OCI-LY7 (cell line): ENCODE measurements at regions not wholly inside any gene's neighbourhood (a gene's known extent, or its start where the extent isn't known, plus 50 kb on each side); places are given as distances from the start of the nearest gene placed in this dataset.

ENCODE experiments used
- BruUV-seq: library from RNA; stranded (reverse); fragments of 400-500 nt; replicated peaks from 2 replicates; lab custom pipeline; 2021; lab: Mats Ljungman, UMichigan
- CTCF ChIA-PET: fragments of 300-600 bp; sonication (Branson Sonifier 250); formaldehyde crosslinking; loops from one replicate; lab custom pipeline; 2022; ENCODE audit warnings: antibody characterized with exemption; ENCODE audit not compliant: unreplicated experiment; lab: Charles Lee
- POLR2A ChIA-PET: fragments of 300-600 bp; sonication (Branson Sonifier 250); formaldehyde crosslinking; loops from one replicate; lab custom pipeline; 2022; ENCODE audit warnings: antibody characterized with exemption; lab: Charles Lee
- DNase-seq: peaks from one replicate; pipeline ENCODE4 v3.0.0-alpha.2; 2015; ENCODE audit warnings: low spot score
- H2AFZ ChIP-seq: fragments of 200-600 bp; sonication (generic), shearing (Covaris generic); 2 replicates; pipeline ENCODE4 v1.6.1; 2014; ENCODE audit warnings: mild to moderate bottlenecking, antibody characterized with exemption, low read length, moderate library complexity
- H3K27ac ChIP-seq: fragments of 200-600 bp; sonication (generic); 2 replicates; pipeline ENCODE4 v1.5.1; 2014; ENCODE audit warnings: mixed run types, low read depth, mild to moderate bottlenecking, moderate library complexity, low read length, inconsistent platforms; ENCODE audit not compliant: poor library complexity, severe bottlenecking
- H3K36me3 ChIP-seq: fragments of 200-600 bp; sonication (generic); 2 replicates; pipeline ENCODE4 v1.6.1; 2014; ENCODE audit warnings: mild to moderate bottlenecking, antibody characterized with exemption, low read length, moderate library complexity, mixed read lengths; ENCODE audit not compliant: insufficient read depth
- H3K4me1 ChIP-seq: fragments of 200-600 bp; sonication (generic); 2 replicates; pipeline ENCODE4 v1.5.1; 2014; ENCODE audit warnings: mild to moderate bottlenecking, low read length; ENCODE audit not compliant: insufficient read depth, poor library complexity, severe bottlenecking
- H3K4me2 ChIP-seq: fragments of 200-600 bp; sonication (generic); 2 replicates; pipeline ENCODE4 v1.6.1; 2014; ENCODE audit warnings: mild to moderate bottlenecking, low read length
- H3K4me3 ChIP-seq: fragments of 200-600 bp; sonication (generic); 2 replicates; pipeline ENCODE4 v1.5.1; 2014; ENCODE audit warnings: mild to moderate bottlenecking, low read depth, low read length; ENCODE audit not compliant: poor library complexity, severe bottlenecking
- H3K79me2 ChIP-seq: fragments of 200-600 bp; sonication (generic); 2 replicates; pipeline ENCODE4 v1.6.1; 2016; ENCODE audit warnings: low read depth, mild to moderate bottlenecking, low read length, moderate library complexity, mixed read lengths; ENCODE audit not compliant: insufficient read depth
- H3K9me2 ChIP-seq: fragments of 200-600 bp; sonication (generic); 2 replicates; pipeline ENCODE4 v1.6.1; 2016; ENCODE audit warnings: mild to moderate bottlenecking, low read length, mixed read lengths; ENCODE audit not compliant: insufficient read depth
- H3K9me3 ChIP-seq: fragments of 200-600 bp; sonication (generic); 2 replicates; pipeline ENCODE4 v1.6.1; 2014; ENCODE audit warnings: mild to moderate bottlenecking, mixed run types, low read length, mixed read lengths
- H4K20me1 ChIP-seq: fragments of 200-600 bp; sonication (generic); 2 replicates; pipeline ENCODE4 v1.6.1; 2014; ENCODE audit warnings: mild to moderate bottlenecking, antibody characterized with exemption, low read length, moderate library complexity, mixed read lengths; ENCODE audit not compliant: insufficient read depth
- EZH2phosphoT487 ChIP-seq: fragments of 200-600 bp; sonication (generic); IDR thresholded peaks from 2 replicates; pipeline ENCODE4 v1.6.1; 2018; ENCODE audit warnings: low read depth, borderline replicate concordance, mild to moderate bottlenecking, mixed run types, antibody characterized with exemption, low read length, moderate library complexity, mixed read lengths
- intact Hi-C: fragments of 100-400 bp; cut with micrococcal nuclease; formaldehyde crosslinking; loops from one replicate; pipeline ENCODE4 v1.10.0; 2022; ENCODE audit not compliant: unreplicated experiment
- TF ChIP-seq, protein P1 (sequence below): fragments of 200-600 bp; sonication (generic); conservative IDR thresholded peaks from 2 replicates; pipeline ENCODE4 v1.5.1; 2014; ENCODE audit warnings: mild to moderate bottlenecking, antibody characterized with exemption, low read length, moderate library complexity, mixed read lengths

- intact Hi-C loops: no loop called here
- no peaks in the 10 kb centered on the region for H3K9me3 ChIP-seq
- H3K27ac ChIP-seq: no peak overlapping the region
- TF ChIP-seq EZH2phosphoT487: no peak
- TF ChIP-seq, protein P1, sequence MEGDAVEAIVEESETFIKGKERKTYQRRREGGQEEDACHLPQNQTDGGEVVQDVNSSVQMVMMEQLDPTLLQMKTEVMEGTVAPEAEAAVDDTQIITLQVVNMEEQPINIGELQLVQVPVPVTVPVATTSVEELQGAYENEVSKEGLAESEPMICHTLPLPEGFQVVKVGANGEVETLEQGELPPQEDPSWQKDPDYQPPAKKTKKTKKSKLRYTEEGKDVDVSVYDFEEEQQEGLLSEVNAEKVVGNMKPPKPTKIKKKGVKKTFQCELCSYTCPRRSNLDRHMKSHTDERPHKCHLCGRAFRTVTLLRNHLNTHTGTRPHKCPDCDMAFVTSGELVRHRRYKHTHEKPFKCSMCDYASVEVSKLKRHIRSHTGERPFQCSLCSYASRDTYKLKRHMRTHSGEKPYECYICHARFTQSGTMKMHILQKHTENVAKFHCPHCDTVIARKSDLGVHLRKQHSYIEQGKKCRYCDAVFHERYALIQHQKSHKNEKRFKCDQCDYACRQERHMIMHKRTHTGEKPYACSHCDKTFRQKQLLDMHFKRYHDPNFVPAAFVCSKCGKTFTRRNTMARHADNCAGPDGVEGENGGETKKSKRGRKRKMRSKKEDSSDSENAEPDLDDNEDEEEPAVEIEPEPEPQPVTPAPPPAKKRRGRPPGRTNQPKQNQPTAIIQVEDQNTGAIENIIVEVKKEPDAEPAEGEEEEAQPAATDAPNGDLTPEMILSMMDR: no peak
- H3K36me3 ChIP-seq: no peaks in the 10 kb centered on the region
- H4K20me1 ChIP-seq: no peaks in the 10 kb centered on the region
- H3K4me2 ChIP-seq: no peak overlapping the region
- POLR2A ChIA-PET: no interaction called here
- H3K4me3 ChIP-seq: no peak overlapping the region
- H3K4me1 ChIP-seq: no peaks in the 10 kb centered on the region
- no peaks in the 10 kb centered on the region for H3K9me2 ChIP-seq
- no peak for DNase-seq
- no peak overlapping the region for H2AFZ ChIP-seq
- CTCF ChIA-PET: no interaction called here
- BruUV-seq: no TSS peak
- no peaks in the 10 kb centered on the region for H3K79me2 ChIP-seq
Observed at GRCh38 chr10:58943960-58944359, 232.5 kb upstream of the PHYHIPL start.

GRCh38 chr10:58948303-58948702, 228.1 kb upstream of the PHYHIPL start:
- Histone ChIP-seq H2AFZ (no peak overlapping the region), H3K36me3 (no peaks in the 10 kb centered on the region), H3K4me1 (no peaks in the 10 kb centered on the region), H3K9me3 (no peaks in the 10 kb centered on the region), H3K27ac (no peak overlapping the region), H3K4me3 (no peak overlapping the region), H4K20me1 (no peaks in the 10 kb centered on the region), H3K9me2 (no peaks in the 10 kb centered on the region), H3K4me2 (no peak overlapping the region), H3K79me2 (no peaks in the 10 kb centered on the region)
- TF ChIP-seq, protein P1: no peak
- TF ChIP-seq EZH2phosphoT487: no peak
- DNase-seq: no peak
- intact Hi-C loops: no loop called here
- ChIA-PET POLR2A (interaction anchor here (0.7 to 0.9 kb wide), 2 partner anchors 10 to 11 kb away, joined by 4 read pairs; no protein-coding TSS in a partner anchor), CTCF (no interaction called here)
- no TSS peak for BruUV-seq

- Histone ChIP-seq H3K27ac (no peak overlapping the region), H3K9me3 (no peaks in the 10 kb centered on the region), H3K36me3 (no peaks in the 10 kb centered on the region), H3K4me3 (no peak overlapping the region), H4K20me1 (no peaks in the 10 kb centered on the region), H2AFZ (no peak overlapping the region), H3K79me2 (no peaks in the 10 kb centered on the region), H3K9me2 (no peaks in the 10 kb centered on the region), H3K4me1 (no peaks in the 10 kb centered on the region), H3K4me2 (no peak overlapping the region)
- intact Hi-C loops: loop anchor here (5.0 kb wide), 1 partner anchor 677 kb away; no protein-coding TSS in a partner anchor
- ChIA-PET CTCF (interaction anchor here (0.6 kb wide), 1 partner anchor 86 kb away, joined by 3 read pairs; no protein-coding TSS in a partner anchor), POLR2A (no interaction called here)
- BruUV-seq: no TSS peak
- TF ChIP-seq EZH2phosphoT487: no peak
- TF ChIP-seq, protein P1: no peak
- no peak for DNase-seq
Observed at GRCh38 chr10:58950618-58951017, 225.8 kb upstream of the PHYHIPL start.
